ENCODE measurements at regions not wholly inside any gene's neighbourhood (a gene's known extent, or its start where the extent isn't known, plus 50 kb on each side); places are given as distances from the start of the nearest gene placed in this dataset.

- H3K36me3 ChIP-seq (ENCODE audit: insufficient read depth, low read length) = no peaks in the 10 kb centered on the region
- no peaks in the 10 kb centered on the region for H3K27me3 ChIP-seq (ENCODE audit: insufficient read depth, low read length, poor library complexity, severe bottlenecking)
- H3K9me2 ChIP-seq (replicated peaks; ENCODE audit: low read depth, low read length) = no peaks in the 10 kb centered on the region
- no peaks in the 10 kb centered on the region for H3F3A ChIP-seq (ENCODE audit: low read depth)
- H3K9ac ChIP-seq (ENCODE audit: low read depth, low read length, poor library complexity, severe bottlenecking) = no peak overlapping the region
- TF ChIP-seq EZH2phosphoT487 (IDR thresholded peaks at IDR 0.05; ENCODE audit: borderline replicate concordance) (no peak), CTCF (conservative IDR thresholded peaks at IDR 0.05; ENCODE audit: low read length) (no peak)
- H3K4me2 ChIP-seq (ENCODE audit: low read depth, low read length, poor library complexity, severe bottlenecking) = no peak overlapping the region
- H4K20me1 ChIP-seq (ENCODE audit: insufficient read depth, low read length, poor library complexity, severe bottlenecking) = no peaks in the 10 kb centered on the region
- no peak overlapping the region for H2AFZ ChIP-seq (ENCODE audit: low read length)
- H3K4me1 ChIP-seq (ENCODE audit: insufficient read depth, low read length, poor library complexity, severe bottlenecking) = no peaks in the 10 kb centered on the region
- H3K79me2 ChIP-seq (ENCODE audit: insufficient read depth, low read length) = no peaks in the 10 kb centered on the region
- H3K4me3 ChIP-seq (ENCODE audit: low read length, poor library complexity, severe bottlenecking) = no peak overlapping the region
- no peaks in the 10 kb centered on the region for H3K9me3 ChIP-seq (ENCODE audit: insufficient read depth, low read depth, low read length)
These were observed 208.9 kb downstream of the RSL24D1 start for GRCh38 chr15:54987881-54988280.

- Histone ChIP-seq H3K4me3 (ENCODE audit: low read length, poor library complexity, severe bottlenecking) (no peak overlapping the region), H3K9me2 (replicated peaks; ENCODE audit: low read depth, low read length) (0 out of 2 replicates have a peak, but pooled peaks cover 4% of the 10 kb centered on the region), H3K27me3 (ENCODE audit: insufficient read depth, low read length, poor library complexity, severe bottlenecking) (no peaks in the 10 kb centered on the region), H2AFZ (ENCODE audit: low read length) (no peak overlapping the region), H3K79me2 (ENCODE audit: insufficient read depth, low read length) (no peaks in the 10 kb centered on the region), H4K20me1 (ENCODE audit: insufficient read depth, low read length, poor library complexity, severe bottlenecking) (no peaks in the 10 kb centered on the region), H3K9ac (ENCODE audit: low read depth, low read length, poor library complexity, severe bottlenecking) (no peak overlapping the region), H3K4me2 (ENCODE audit: low read depth, low read length, poor library complexity, severe bottlenecking) (no peak overlapping the region), H3F3A (ENCODE audit: low read depth) (no peaks in the 10 kb centered on the region), H3K4me1 (ENCODE audit: insufficient read depth, low read length, poor library complexity, severe bottlenecking) (no peaks in the 10 kb centered on the region), H3K9me3 (ENCODE audit: insufficient read depth, low read depth, low read length) (no peaks in the 10 kb centered on the region), H3K36me3 (ENCODE audit: insufficient read depth, low read length) (no peaks in the 10 kb centered on the region)
- TF ChIP-seq CTCF (conservative IDR thresholded peaks at IDR 0.05; ENCODE audit: low read length) = no peak
- no peak for TF ChIP-seq EZH2phosphoT487 (IDR thresholded peaks at IDR 0.05; ENCODE audit: borderline replicate concordance)
These were observed 216.8 kb downstream of the RSL24D1 start for GRCh38 chr15:54979964-54980363.

- no peaks in the 10 kb centered on the region for H3K4me1 ChIP-seq (ENCODE audit: insufficient read depth, low read length, poor library complexity, severe bottlenecking)
These were observed 234.1 kb downstream of the RSL24D1 start for GRCh38 chr15:54962637-54963036.

More at GRCh38 chr15:54962637-54963036, 234.1 kb downstream of the RSL24D1 start:
- Histone ChIP-seq H3K9me2 (replicated peaks; ENCODE audit: low read depth, low read length) (no peaks in the 10 kb centered on the region), H3K9me3 (ENCODE audit: insufficient read depth, low read depth, low read length) (peaks cover 19% of the 10 kb centered on the region), H3K36me3 (ENCODE audit: insufficient read depth, low read length) (no peaks in the 10 kb centered on the region), H3F3A (ENCODE audit: low read depth) (0 out of 2 replicates have a peak, but pooled peaks cover under 1% of the 10 kb centered on the region), H3K9ac (ENCODE audit: low read depth, low read length, poor library complexity, severe bottlenecking) (no peak overlapping the region), H3K4me3 (ENCODE audit: low read length, poor library complexity, severe bottlenecking) (no peak overlapping the region), H3K27me3 (ENCODE audit: insufficient read depth, low read length, poor library complexity, severe bottlenecking) (no peaks in the 10 kb centered on the region), H2AFZ (ENCODE audit: low read length) (no peak overlapping the region), H3K79me2 (ENCODE audit: insufficient read depth, low read length) (no peaks in the 10 kb centered on the region), H4K20me1 (ENCODE audit: insufficient read depth, low read length, poor library complexity, severe bottlenecking) (no peaks in the 10 kb centered on the region), H3K4me2 (ENCODE audit: low read depth, low read length, poor library complexity, severe bottlenecking) (no peak overlapping the region)
- no peak for TF ChIP-seq CTCF (conservative IDR thresholded peaks at IDR 0.05; ENCODE audit: low read length)
- no peak for TF ChIP-seq EZH2phosphoT487 (IDR thresholded peaks at IDR 0.05; ENCODE audit: borderline replicate concordance)

Measured in Loucy (cell line).